Breast epithelium (tissue), 4 donors: ENCODE measurements at regions not wholly inside any gene's neighbourhood (a gene's known extent, or its start where the extent isn't known, plus 50 kb on each side); places are given as distances from the start of the nearest gene placed in this dataset.
"Not testable (repeated sequence)": the region's sequence is repeated elsewhere in the genome, so short reads cannot be mapped to it uniquely, and the experiment has no call there.

Source experiments
- DNase-seq, 2 donors: peaks; one replicate each; pipeline ENCODE4 v3.0.0-alpha.2; 2019; ENCODE audit warnings: low spot score in 2 of 2
- H3K27ac ChIP-seq, 2 donors: fragments of 200-600 bp; sonication (generic) in 1 of 2; one replicate each; pipeline ENCODE4 v1.5.1; 2016 to 2019; ENCODE audit warnings: mild to moderate bottlenecking in 1 of 2
- H3K27me3 ChIP-seq, 2 donors: fragments of 200-600 bp; sonication (generic) in 1 of 2; one replicate each; pipeline versions ENCODE4 v1.5.1 to v1.6.0; 2017 to 2019; ENCODE audit warnings: control low read depth in 1 of 2, mild to moderate bottlenecking in 1 of 2
- H3K36me3 ChIP-seq: fragments of 200-600 bp; one replicate; pipeline ENCODE4 v1.5.1; 2019
- H3K4me1 ChIP-seq, 2 donors: fragments of 200-600 bp; sonication (generic); one replicate each; pipeline ENCODE4 v1.5.1; 2016 to 2019; ENCODE audit warnings: control low read depth in 1 of 2
- H3K4me3 ChIP-seq, 3 donors: fragments of 200-600 bp; sonication (generic); 1 replicate in 2 of 3; 2 replicates in 1 of 3; pipeline ENCODE4 v1.5.1; 2016 to 2019; ENCODE audit warnings: mild to moderate bottlenecking in 3 of 3, moderate library complexity in 2 of 3
- H3K9me3 ChIP-seq, 2 donors: fragments of 200-600 bp; sonication (generic) in 1 of 2; one replicate each; pipeline ENCODE4 v1.5.1; 2016 to 2019; ENCODE audit warnings: control low read depth in 1 of 2
- CTCF ChIP-seq, 3 donors: fragments of 450-650 bp; IDR thresholded peaks; one replicate each; pipeline ENCODE4 v1.5.1; 2016 to 2017; ENCODE audit warnings: antibody characterized with exemption in 3 of 3, mild to moderate bottlenecking in 3 of 3, moderate library complexity in 3 of 3
- POLR2A ChIP-seq: fragments of 450-650 bp; IDR thresholded peaks from one replicate; pipeline ENCODE4 v1.6.1; 2016; ENCODE audit warnings: antibody characterized with exemption, mild to moderate bottlenecking, moderate library complexity
- POLR2AphosphoS5 ChIP-seq, 3 donors: sonication (generic); formaldehyde crosslinking; IDR thresholded peaks; one replicate each; pipeline ENCODE4 v1.6.1; 2017; ENCODE audit warnings: antibody characterized with exemption in 3 of 3
- intact Hi-C: fragments of 100-400 bp; cut with DNase I; formaldehyde crosslinking; loops from one replicate; pipeline ENCODE4 v1.15.1; 2023; ENCODE audit warnings: low total_unique reads

- Histone ChIP-seq H3K27ac (no peak overlapping the region), H3K4me1 (no peaks in the 10 kb centered on the region), H3K36me3 (no peaks in the 10 kb centered on the region), H3K4me3 (no peak overlapping the region), H3K9me3 (no peaks in the 10 kb centered on the region), H3K27me3 (no peaks in the 10 kb centered on the region)
- intact Hi-C loops: no loop called here
- TF ChIP-seq POLR2A (no peak), CTCF (IDR thresholded peaks at IDR 0.05) (no peak), POLR2AphosphoS5 (IDR thresholded peaks at IDR 0.05) (no peak)
- no peak for DNase-seq
Observed at GRCh38 chr5:43837091-43837490, 234.1 kb downstream of the NNT start.

GRCh38 chr5:43833961-43834360, 231.0 kb downstream of the NNT start:
- H3K27ac ChIP-seq: no peak overlapping the region
- H3K4me1 ChIP-seq: no peaks in the 10 kb centered on the region
- intact Hi-C loops: no loop called here
- H3K27me3 ChIP-seq: no peaks in the 10 kb centered on the region
- TF ChIP-seq POLR2AphosphoS5 (IDR thresholded peaks at IDR 0.05): no peak
- no peak for TF ChIP-seq CTCF (IDR thresholded peaks at IDR 0.05)
- no peak for TF ChIP-seq POLR2A
- no peaks in the 10 kb centered on the region for H3K36me3 ChIP-seq
- DNase-seq: no peak
- H3K9me3 ChIP-seq: no peaks in the 10 kb centered on the region
- H3K4me3 ChIP-seq: no peak overlapping the region

GRCh38 chr5:43824325-43824964, 221.5 kb downstream of the NNT start:
- DNase-seq, H3K4me3 ChIP-seq, H3K27me3 ChIP-seq, H3K27ac ChIP-seq, H3K36me3 ChIP-seq, H3K4me1 ChIP-seq, intact Hi-C loops: not testable (repeated sequence)
- peaks cover 0 to 11% of the 10 kb centered on the region in 2 donors for H3K9me3 ChIP-seq

GRCh38 chr5:43818394-43818793, 215.4 kb downstream of the NNT start:
- H3K4me1 ChIP-seq, H3K4me3 ChIP-seq, H3K27ac ChIP-seq, H3K27me3 ChIP-seq, H3K36me3 ChIP-seq, DNase-seq, intact Hi-C loops: not testable (repeated sequence)
- H3K9me3 ChIP-seq: peaks cover 23 to 41% of the 10 kb centered on the region in 2 donors

DNA sequence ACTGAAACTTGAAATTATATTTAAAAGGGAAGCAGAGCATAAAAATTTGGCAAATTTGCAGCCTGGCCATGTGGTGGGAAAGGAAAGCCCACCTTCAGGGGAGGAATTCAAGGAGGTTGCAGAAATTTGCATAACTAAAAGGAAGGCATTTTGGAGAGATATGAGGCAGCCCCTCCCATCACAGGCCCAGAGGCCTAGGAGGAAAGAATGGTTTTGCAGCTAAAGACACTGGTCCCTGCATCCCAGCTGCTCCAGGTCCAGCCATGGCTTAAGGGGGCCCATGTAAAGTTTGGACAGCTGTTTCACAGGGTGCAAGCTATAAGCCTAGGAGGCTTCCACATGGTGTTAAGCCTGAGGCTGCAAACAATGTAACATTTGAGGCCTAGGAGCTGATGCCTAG, 212.5 kb downstream of the NNT start:
- intact Hi-C loops: no loop called here
- no peaks in the 10 kb centered on the region for H3K27me3 ChIP-seq

GRCh38 chr5:43804723-43805122, 201.7 kb downstream of the NNT start:
- intact Hi-C loops: no loop called here
- Histone ChIP-seq H3K27ac (no peak overlapping the region), H3K4me1 (no peaks in the 10 kb centered on the region), H3K9me3 (no peaks in the 10 kb centered on the region), H3K27me3 (no peaks in the 10 kb centered on the region), H3K4me3 (no peak overlapping the region), H3K36me3 (no peaks in the 10 kb centered on the region)
- no peak for DNase-seq
- no peak for TF ChIP-seq CTCF (IDR thresholded peaks at IDR 0.05)
- no peak for TF ChIP-seq POLR2AphosphoS5 (IDR thresholded peaks at IDR 0.05)
- TF ChIP-seq POLR2A: no peak

More for the DNA sequence above, 212.5 kb downstream of the NNT start:
- no peak for DNase-seq
- no peaks in the 10 kb centered on the region for H3K4me1 ChIP-seq
- no peaks in the 10 kb centered on the region for H3K36me3 ChIP-seq
- H3K27ac ChIP-seq: no peak overlapping the region
- H3K9me3 ChIP-seq: peaks cover 25 to 45% of the 10 kb centered on the region in 2 donors
- no peak overlapping the region for H3K4me3 ChIP-seq
- TF ChIP-seq CTCF (IDR thresholded peaks at IDR 0.05) (no peak), POLR2A (no peak), POLR2AphosphoS5 (IDR thresholded peaks at IDR 0.05) (no peak)
